Mesenchymal stem cell (in vitro differentiated cells and primary cell): ENCODE measurements at regions not wholly inside any gene's neighbourhood (a gene's known extent, or its start where the extent isn't known, plus 50 kb on each side); places are given as distances from the start of the nearest gene placed in this dataset.
"Not testable (repeated sequence)": the region's sequence is repeated elsewhere in the genome, so short reads cannot be mapped to it uniquely, and the experiment has no call there.

Source experiments
- DNase-seq: peaks from one replicate; pipeline ENCODE4 v3.0.0-alpha.2; 2013
- H2AFZ ChIP-seq: one replicate; pipeline ENCODE4 v1.6.1; 2013; ENCODE audit warnings: low read depth, mild to moderate bottlenecking, control low read depth, inconsistent platforms, low read length, moderate library complexity
- H2AK5ac ChIP-seq: 2 replicates; pipeline ENCODE4 v1.6.1; 2013; ENCODE audit warnings: low read length, moderate library complexity, mild to moderate bottlenecking, inconsistent platforms; ENCODE audit not compliant: severe bottlenecking
- H2BK120ac ChIP-seq: one replicate; pipeline ENCODE4 v1.6.1; 2013; ENCODE audit warnings: low read depth, mild to moderate bottlenecking, inconsistent platforms, low read length, moderate library complexity
- H2BK12ac ChIP-seq, 2 experiments: one replicate each; pipeline ENCODE4 v1.6.1; 2013; ENCODE audit warnings: inconsistent platforms in 2 of 2, low read length in 2 of 2, mild to moderate bottlenecking in 2 of 2, moderate library complexity in 2 of 2, control low read depth in 1 of 2
- H2BK15ac ChIP-seq: one replicate; pipeline ENCODE4 v1.6.1; 2013; ENCODE audit warnings: mild to moderate bottlenecking, low read depth, inconsistent platforms; ENCODE audit not compliant: poor library complexity, severe bottlenecking
- H2BK5ac ChIP-seq: 2 replicates; pipeline ENCODE4 v1.6.1; 2013; ENCODE audit warnings: low read depth, mild to moderate bottlenecking, low read length, control low read depth, inconsistent platforms; ENCODE audit not compliant: poor library complexity, severe bottlenecking
- H3K14ac ChIP-seq, 2 experiments: one replicate each; pipeline ENCODE4 v1.6.1; 2013; ENCODE audit warnings: inconsistent platforms in 2 of 2, low read length in 2 of 2, control low read depth in 1 of 2, mild to moderate bottlenecking in 1 of 2, moderate library complexity in 1 of 2
- H3K18ac ChIP-seq, 2 experiments: one replicate each; pipeline ENCODE4 v1.6.1; 2013; ENCODE audit warnings: inconsistent platforms in 2 of 2, low read length in 2 of 2, control low read depth in 1 of 2, low read depth in 1 of 2, mild to moderate bottlenecking in 1 of 2
- H3K23ac ChIP-seq, 2 experiments: one replicate each; pipeline ENCODE4 v1.6.1; 2013; ENCODE audit warnings: inconsistent platforms in 2 of 2, low read length in 2 of 2, mild to moderate bottlenecking in 2 of 2, moderate library complexity in 2 of 2, control low read depth in 1 of 2
- H3K27ac ChIP-seq: 2 replicates; pipeline ENCODE4 v1.5.1; 2013; ENCODE audit warnings: mild to moderate bottlenecking, moderate library complexity, low read length, control low read depth, inconsistent platforms; ENCODE audit not compliant: poor library complexity, severe bottlenecking
- H3K27me3 ChIP-seq, 2 experiments: 2 replicates each; pipeline versions ENCODE4 v1.6.1 to v1.7.0; 2013; ENCODE audit warnings: low read length in 2 of 2, mild to moderate bottlenecking in 2 of 2, moderate library complexity in 2 of 2, control low read depth in 1 of 2, inconsistent platforms in 1 of 2; ENCODE audit not compliant: control insufficient read depth in 1 of 2, insufficient read depth in 1 of 2
- H3K36me3 ChIP-seq, 2 experiments: 2 replicates each; pipeline versions ENCODE4 v1.6.1 to v1.7.0; 2013; ENCODE audit warnings: low read length in 2 of 2, control low read depth in 1 of 2, inconsistent platforms in 1 of 2, low read depth in 1 of 2, mild to moderate bottlenecking in 1 of 2; ENCODE audit not compliant: insufficient read depth in 2 of 2, control insufficient read depth in 1 of 2
- H3K4ac ChIP-seq, 2 experiments: one replicate each; pipeline ENCODE4 v1.6.1; 2013; ENCODE audit warnings: inconsistent platforms in 2 of 2, low read length in 2 of 2, mild to moderate bottlenecking in 2 of 2, moderate library complexity in 2 of 2, control low read depth in 1 of 2, low read depth in 1 of 2
- H3K4me1 ChIP-seq: 2 replicates; pipeline ENCODE4 v1.6.1; 2013; ENCODE audit warnings: low read depth, low read length, control low read depth; ENCODE audit not compliant: control insufficient read depth, insufficient read depth
- H3K4me2 ChIP-seq: 2 replicates; pipeline ENCODE4 v1.6.1; 2013; ENCODE audit warnings: low read length, mild to moderate bottlenecking, inconsistent platforms; ENCODE audit not compliant: poor library complexity, severe bottlenecking
- H3K4me3 ChIP-seq, 2 experiments: 2 replicates each; pipeline versions ENCODE4 v1.5.1 to v1.7.0; 2013; ENCODE audit warnings: low read length in 2 of 2, mild to moderate bottlenecking in 2 of 2, control low read depth in 1 of 2, low read depth in 1 of 2; ENCODE audit not compliant: insufficient read depth in 1 of 2
- H3K79me1 ChIP-seq: replicated peaks from 2 replicates; pipeline ENCODE4 v1.6.1; 2013; ENCODE audit warnings: mild to moderate bottlenecking, control low read depth, low read length, inconsistent platforms; ENCODE audit not compliant: poor library complexity, severe bottlenecking
- H3K9ac ChIP-seq: 2 replicates; pipeline ENCODE4 v1.7.0; 2013; ENCODE audit warnings: mild to moderate bottlenecking, low read length, moderate library complexity
- H3K9me3 ChIP-seq: 2 replicates; pipeline ENCODE4 v1.7.0; 2013; ENCODE audit warnings: mild to moderate bottlenecking, low read length; ENCODE audit not compliant: control insufficient read depth
- H4K8ac ChIP-seq: one replicate; pipeline ENCODE4 v1.6.1; 2013; ENCODE audit warnings: inconsistent platforms, mild to moderate bottlenecking, low read length, moderate library complexity
- H4K91ac ChIP-seq: one replicate; pipeline ENCODE4 v1.6.1; 2013; ENCODE audit warnings: mild to moderate bottlenecking, low read length, inconsistent platforms
- WGBS: methylation state at CpG from one replicate; pipeline ENCODE4 v1.1.7; 2013; ENCODE audit warnings: mixed read lengths; 5-methylcytosine and 5-hydroxymethylcytosine counted together

DNA sequence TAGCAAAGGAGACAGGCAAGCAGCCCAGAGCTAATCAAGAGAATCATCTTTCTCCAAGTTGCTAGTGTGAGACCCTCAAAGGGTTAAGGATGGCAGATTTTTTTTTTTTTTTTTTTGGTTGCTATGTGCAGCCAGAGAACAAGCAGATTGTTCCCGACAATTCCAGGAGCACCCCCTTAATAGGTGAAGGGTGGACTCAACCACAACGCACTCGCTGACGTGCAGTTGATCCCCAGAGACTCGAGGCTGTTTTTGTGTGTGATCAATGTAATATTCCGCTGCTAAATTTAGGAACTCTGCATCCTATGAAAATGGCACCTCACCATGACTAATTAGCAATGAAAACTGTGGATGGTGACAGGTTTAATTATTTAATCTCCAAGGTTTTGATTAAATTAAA is 789.0 kb downstream of the KCNA4 start:
- no peak overlapping the region for H2BK5ac ChIP-seq
- no peaks in the 10 kb centered on the region for H3K4me1 ChIP-seq
- whole genome bisulfite sequencing, result 77% methylated on average over 4 of the region's 6 CpGs
- H4K8ac ChIP-seq, result no peak overlapping the region
- no peak overlapping the region for H3K14ac ChIP-seq
- no peak for DNase-seq
- no peaks in the 10 kb centered on the region for H3K79me1 ChIP-seq
- H3K9me3 ChIP-seq, result peaks cover 13% of the 10 kb centered on the region
- H3K4ac ChIP-seq, result no peak overlapping the region
- no peak overlapping the region for H3K18ac ChIP-seq
- H2AK5ac ChIP-seq, result no peak overlapping the region
- no peak overlapping the region for H2AFZ ChIP-seq
- no peak overlapping the region for H3K27ac ChIP-seq
- H3K4me3 ChIP-seq, result peak overlapping the region in 1 of 2 experiments; percentile 31
- no peaks in the 10 kb centered on the region for H3K36me3 ChIP-seq
- H2BK15ac ChIP-seq, result no peak overlapping the region
- H3K27me3 ChIP-seq, result no peaks in the 10 kb centered on the region
- H3K9ac ChIP-seq, result no peak overlapping the region
- H3K4me2 ChIP-seq, result no peak overlapping the region
- no peak overlapping the region for H3K23ac ChIP-seq
- no peak overlapping the region for H4K91ac ChIP-seq
- H2BK12ac ChIP-seq, result no peak overlapping the region
- no peak overlapping the region for H2BK120ac ChIP-seq

DNA sequence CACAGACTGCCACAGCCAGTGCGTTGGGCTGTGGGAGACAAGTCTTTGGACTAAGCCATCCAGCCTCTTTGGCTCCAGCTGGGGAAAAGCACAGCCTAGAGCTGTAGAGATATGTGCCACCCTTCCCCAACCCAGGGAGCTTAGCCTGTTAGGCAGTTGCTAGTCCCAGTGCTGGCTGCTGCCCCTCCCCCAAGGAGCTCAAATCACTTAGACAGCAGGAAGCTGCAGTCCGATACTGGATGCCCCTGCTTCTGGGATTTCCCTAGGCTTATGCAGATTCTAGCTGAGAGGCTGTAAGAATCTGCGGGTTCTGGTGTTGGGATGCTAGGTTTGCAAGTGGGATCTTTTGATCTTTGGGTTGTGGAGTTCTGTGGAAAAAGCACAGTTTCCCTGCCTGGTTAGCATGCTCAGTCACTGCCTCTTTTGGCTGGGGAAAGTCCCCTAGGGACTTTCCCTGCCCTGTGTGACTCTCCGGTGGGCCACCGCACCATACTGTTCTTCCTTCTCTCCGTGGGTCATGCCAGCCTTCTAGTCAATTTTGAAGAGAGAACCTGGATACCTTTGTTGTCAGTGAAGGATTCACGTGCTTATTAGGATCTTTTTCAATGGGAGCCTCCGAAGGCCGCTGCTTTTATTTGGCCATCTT is 792.0 kb downstream of the KCNA4 start:
- no peak overlapping the region for H4K8ac ChIP-seq
- H3K36me3 ChIP-seq, result no peaks in the 10 kb centered on the region
- H3K4ac ChIP-seq, result no peak overlapping the region
- no peak overlapping the region for H3K27ac ChIP-seq
- H3K27me3 ChIP-seq, result no peaks in the 10 kb centered on the region
- no peak overlapping the region for H2BK15ac ChIP-seq
- no peak overlapping the region for H4K91ac ChIP-seq
- H2AFZ ChIP-seq, result no peak overlapping the region
- H3K18ac ChIP-seq, result no peak overlapping the region
- no peak overlapping the region for H3K23ac ChIP-seq
- no peak overlapping the region for H3K4me2 ChIP-seq
- no peaks in the 10 kb centered on the region for H3K4me1 ChIP-seq
- H3K4me3 ChIP-seq, result no peak overlapping the region
- WGBS, result 86% methylated on average over 9 of the region's 9 CpGs
- no peak overlapping the region for H2BK12ac ChIP-seq
- H3K79me1 ChIP-seq, result no peaks in the 10 kb centered on the region
- H2AK5ac ChIP-seq, result no peak overlapping the region
- no peak for DNase-seq
- no peak overlapping the region for H3K14ac ChIP-seq
- H2BK5ac ChIP-seq, result no peak overlapping the region
- H3K9ac ChIP-seq, result no peak overlapping the region
- peaks cover 14% of the 10 kb centered on the region for H3K9me3 ChIP-seq
- H2BK120ac ChIP-seq, result no peak overlapping the region

GRCh38 chr11:29219531-29219930 is 797.3 kb downstream of the KCNA4 start:
- H3K27ac ChIP-seq, H3K4me2 ChIP-seq, H2BK120ac ChIP-seq, H2AFZ ChIP-seq, DNase-seq, H3K4me3 ChIP-seq, H3K4ac ChIP-seq, H2BK12ac ChIP-seq, H3K18ac ChIP-seq, H3K14ac ChIP-seq, H3K79me1 ChIP-seq, H3K27me3 ChIP-seq, H2BK5ac ChIP-seq, H3K36me3 ChIP-seq, H3K4me1 ChIP-seq, H3K9ac ChIP-seq, H4K91ac ChIP-seq, H2AK5ac ChIP-seq, H4K8ac ChIP-seq, H2BK15ac ChIP-seq, H3K23ac ChIP-seq: not testable (repeated sequence)
- peaks cover 14% of the 10 kb centered on the region for H3K9me3 ChIP-seq
- WGBS, result 56% methylated on average over 1 of the region's 1 CpG

GRCh38 chr11:29217901-29218300 is 798.9 kb downstream of the KCNA4 start:
- Histone ChIP-seq H3K4ac (no peak overlapping the region), H3K14ac (no peak overlapping the region), H4K8ac (no peak overlapping the region), H2AK5ac (no peak overlapping the region), H3K4me2 (no peak overlapping the region), H3K36me3 (no peaks in the 10 kb centered on the region), H3K4me1 (no peaks in the 10 kb centered on the region), H2AFZ (no peak overlapping the region), H3K18ac (no peak overlapping the region), H3K27me3 (no peaks in the 10 kb centered on the region), H2BK15ac (no peak overlapping the region), H4K91ac (no peak overlapping the region), H2BK120ac (no peak overlapping the region), H3K23ac (no peak overlapping the region), H3K79me1 (no peaks in the 10 kb centered on the region), H3K27ac (no peak overlapping the region), H3K4me3 (no peak overlapping the region), H2BK12ac (no peak overlapping the region), H3K9ac (no peak overlapping the region), H2BK5ac (no peak overlapping the region), H3K9me3 (peaks cover 2% of the 10 kb centered on the region)
- DNase-seq, result no peak
